Endodermal cell (in vitro differentiated cells): ENCODE measurements at regions not wholly inside any gene's neighbourhood (a gene's known extent, or its start where the extent isn't known, plus 50 kb on each side); places are given as distances from the start of the nearest gene placed in this dataset.
A peak's percentile ranks its signal among the peaks of the same experiment; 100 is the strongest.

ENCODE experiments used
- DNase-seq: peaks from one replicate; pipeline ENCODE4 v3.0.0-alpha.2; 2017
- H3K27ac ChIP-seq: 2 replicates; pipeline ENCODE4 v1.5.1; 2013; ENCODE audit warnings: mild to moderate bottlenecking, low read depth, low read length, moderate library complexity
- H3K27me3 ChIP-seq: 2 replicates; pipeline ENCODE4 v1.6.1; 2013; ENCODE audit warnings: mild to moderate bottlenecking, low read length, moderate library complexity; ENCODE audit not compliant: insufficient read depth, control insufficient read depth, poor library complexity, severe bottlenecking
- H3K36me3 ChIP-seq: 2 replicates; pipeline ENCODE4 v1.7.0; 2013; ENCODE audit warnings: mild to moderate bottlenecking, low read length, moderate library complexity; ENCODE audit not compliant: control insufficient read depth, insufficient read depth
- H3K4me1 ChIP-seq: one replicate; pipeline ENCODE4 v1.7.0; 2013; ENCODE audit warnings: low read length; ENCODE audit not compliant: control insufficient read depth, insufficient read depth
- H3K4me3 ChIP-seq: 2 replicates; pipeline ENCODE4 v1.5.1; 2013; ENCODE audit warnings: mild to moderate bottlenecking, low read length, moderate library complexity
- H3K9ac ChIP-seq: 2 replicates; pipeline ENCODE4 v1.6.1; 2013; ENCODE audit warnings: mild to moderate bottlenecking, low read length, moderate library complexity; ENCODE audit not compliant: poor library complexity, severe bottlenecking; ENCODE audit errors: extremely low read depth
- H3K9me3 ChIP-seq: 2 replicates; pipeline ENCODE4 v1.6.1; 2013; ENCODE audit warnings: mild to moderate bottlenecking, low read length, moderate library complexity; ENCODE audit not compliant: control insufficient read depth
- H3K27ac Mint-ChIP-seq: 2 replicates; pipeline ENCODE4 v1.8.0; 2020; ENCODE audit warnings: mixed read lengths
- H3K27me3 Mint-ChIP-seq: 2 replicates; pipeline ENCODE4 v1.8.0; 2021; ENCODE audit warnings: mild to moderate bottlenecking, mixed read lengths; ENCODE audit not compliant: insufficient read depth
- H3K36me3 Mint-ChIP-seq: 2 replicates; pipeline ENCODE4 v1.8.0; 2020; ENCODE audit warnings: low read depth, mixed read lengths
- H3K4me1 Mint-ChIP-seq: 2 replicates; pipeline ENCODE4 v1.8.0; 2020; ENCODE audit warnings: mixed read lengths
- H3K4me3 Mint-ChIP-seq: 2 replicates; pipeline ENCODE4 v1.8.0; 2020; ENCODE audit warnings: mild to moderate bottlenecking, moderate library complexity, mixed read lengths
- H3K9me3 Mint-ChIP-seq: 2 replicates; pipeline ENCODE4 v1.8.0; 2020; ENCODE audit warnings: mild to moderate bottlenecking, mixed read lengths
- WGBS, 2 experiments: methylation state at CpG; one replicate each; pipeline versions ENCODE4 v1.1.5 to v1.1.7; 2013; ENCODE audit warnings: missing lambda C conversion rate in 2 of 2, mixed read lengths in 1 of 2; ENCODE audit not compliant: insufficient coverage in 1 of 2, insufficient read length in 1 of 2; 5-methylcytosine and 5-hydroxymethylcytosine counted together
- TF ChIP-seq, protein P1 (sequence below): fragments of 200-600 bp; sonication (generic); conservative IDR thresholded peaks from 2 replicates; pipeline ENCODE4 v1.5.0; 2021; ENCODE audit warnings: antibody characterized with exemption, mild to moderate bottlenecking

DNA sequence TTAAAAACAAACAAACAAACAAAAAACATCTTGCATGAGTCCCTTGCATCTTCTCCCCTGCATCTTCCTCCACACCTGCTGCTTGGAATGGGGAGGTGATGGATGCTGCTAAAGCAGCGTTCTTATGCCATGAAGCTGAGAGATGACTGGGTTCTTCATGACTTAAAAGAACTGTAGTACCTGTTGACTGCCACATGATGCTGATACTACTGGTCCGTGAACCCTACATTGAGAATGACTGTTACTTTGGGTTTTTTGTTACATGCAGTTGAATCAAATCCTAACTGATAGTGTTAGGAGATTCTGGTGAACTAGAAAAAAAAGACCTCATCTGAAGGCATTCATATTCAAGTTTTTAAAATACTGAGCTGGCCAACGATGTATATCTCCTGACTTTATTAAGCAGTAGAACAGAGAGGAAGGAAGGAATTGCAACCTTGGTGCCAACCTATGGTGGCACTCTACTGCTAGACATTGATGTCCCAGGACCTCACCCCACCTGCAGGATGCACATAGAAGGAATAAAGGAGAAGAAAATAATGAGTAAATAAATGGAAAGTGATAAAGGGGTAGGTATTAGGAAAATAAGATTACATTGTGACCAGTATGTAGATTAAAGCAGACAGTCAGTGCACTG is 63.2 kb upstream of the SPAG16 start:
- WGBS, 2 experiments: 91 to 100% methylated on average over 2 to 3 of the region's 3 CpGs
- H3K27me3 Mint-ChIP-seq: no peaks in the 10 kb centered on the region
- Histone ChIP-seq H3K4me1 (no peaks in the 10 kb centered on the region), H3K9me3 (no peaks in the 10 kb centered on the region), H3K27ac (no peak overlapping the region), H3K9ac (no peak overlapping the region), H3K27me3 (peaks cover 4% of the 10 kb centered on the region), H3K36me3 (no peaks in the 10 kb centered on the region), H3K4me3 (no peak overlapping the region)
- H3K9me3 Mint-ChIP-seq: no peaks in the 10 kb centered on the region
- H3K27ac Mint-ChIP-seq: no peak overlapping the region
- no peak overlapping the region for H3K4me3 Mint-ChIP-seq
- TF ChIP-seq, protein P1, sequence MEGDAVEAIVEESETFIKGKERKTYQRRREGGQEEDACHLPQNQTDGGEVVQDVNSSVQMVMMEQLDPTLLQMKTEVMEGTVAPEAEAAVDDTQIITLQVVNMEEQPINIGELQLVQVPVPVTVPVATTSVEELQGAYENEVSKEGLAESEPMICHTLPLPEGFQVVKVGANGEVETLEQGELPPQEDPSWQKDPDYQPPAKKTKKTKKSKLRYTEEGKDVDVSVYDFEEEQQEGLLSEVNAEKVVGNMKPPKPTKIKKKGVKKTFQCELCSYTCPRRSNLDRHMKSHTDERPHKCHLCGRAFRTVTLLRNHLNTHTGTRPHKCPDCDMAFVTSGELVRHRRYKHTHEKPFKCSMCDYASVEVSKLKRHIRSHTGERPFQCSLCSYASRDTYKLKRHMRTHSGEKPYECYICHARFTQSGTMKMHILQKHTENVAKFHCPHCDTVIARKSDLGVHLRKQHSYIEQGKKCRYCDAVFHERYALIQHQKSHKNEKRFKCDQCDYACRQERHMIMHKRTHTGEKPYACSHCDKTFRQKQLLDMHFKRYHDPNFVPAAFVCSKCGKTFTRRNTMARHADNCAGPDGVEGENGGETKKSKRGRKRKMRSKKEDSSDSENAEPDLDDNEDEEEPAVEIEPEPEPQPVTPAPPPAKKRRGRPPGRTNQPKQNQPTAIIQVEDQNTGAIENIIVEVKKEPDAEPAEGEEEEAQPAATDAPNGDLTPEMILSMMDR: peak; percentile 48
- DNase-seq: no peak
- no peaks in the 10 kb centered on the region for H3K36me3 Mint-ChIP-seq
- H3K4me1 Mint-ChIP-seq: peaks cover 12% of the 10 kb centered on the region

GRCh38 chr2:213221957-213222356 is 62.3 kb upstream of the SPAG16 start:
- Histone ChIP-seq H3K4me1 (no peaks in the 10 kb centered on the region), H3K9ac (no peak overlapping the region), H3K4me3 (no peak overlapping the region), H3K27ac (no peak overlapping the region), H3K27me3 (peaks cover 4% of the 10 kb centered on the region), H3K9me3 (no peaks in the 10 kb centered on the region), H3K36me3 (no peaks in the 10 kb centered on the region)
- Mint-ChIP-seq H3K27me3 (no peaks in the 10 kb centered on the region), H3K4me1 (peaks cover 15% of the 10 kb centered on the region), H3K36me3 (no peaks in the 10 kb centered on the region), H3K4me3 (no peak overlapping the region), H3K9me3 (no peaks in the 10 kb centered on the region), H3K27ac (no peak overlapping the region)
- no peak for DNase-seq
- TF ChIP-seq, protein P1: no peak
- WGBS, 2 experiments: 100% methylated on average over 2 of the region's 2 CpGs; no CpG with 5 or more reads in 1 of the 2 experiments

DNA sequence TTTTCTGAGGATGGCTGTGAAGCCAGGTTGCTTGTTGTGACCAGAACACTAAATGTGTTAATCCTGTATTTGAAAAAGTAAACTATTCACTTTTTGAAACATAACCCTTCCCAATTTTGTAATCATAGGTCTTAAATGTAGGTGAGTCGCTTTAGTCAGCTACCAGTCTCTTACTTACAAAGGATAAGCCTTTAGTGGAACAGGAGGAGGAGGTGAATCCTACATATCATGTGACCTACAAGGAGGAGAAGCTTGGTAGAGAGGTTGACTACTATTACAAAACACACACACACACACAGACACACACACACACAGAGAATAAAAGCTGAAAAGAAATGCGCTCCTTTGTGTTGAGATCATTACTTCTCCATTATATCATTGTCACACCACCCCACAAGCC is 59.9 kb upstream of the SPAG16 start:
- Histone ChIP-seq H3K4me3 (no peak overlapping the region), H3K27ac (no peak overlapping the region), H3K9ac (no peak overlapping the region), H3K4me1 (no peaks in the 10 kb centered on the region), H3K36me3 (no peaks in the 10 kb centered on the region), H3K9me3 (no peaks in the 10 kb centered on the region), H3K27me3 (peaks cover 1% of the 10 kb centered on the region)
- DNase-seq: no peak
- no peak overlapping the region for H3K27ac Mint-ChIP-seq
- no peaks in the 10 kb centered on the region for H3K36me3 Mint-ChIP-seq
- no peaks in the 10 kb centered on the region for H3K27me3 Mint-ChIP-seq
- no peaks in the 10 kb centered on the region for H3K9me3 Mint-ChIP-seq
- H3K4me3 Mint-ChIP-seq: no peak overlapping the region
- 65% methylated on average over 2 of the region's 2 CpGs; no CpG with 5 or more reads in 1 of the 2 experiments for WGBS, 2 experiments
- H3K4me1 Mint-ChIP-seq: peaks cover 15% of the 10 kb centered on the region
- TF ChIP-seq, protein P1: no peak
